ENCODE measurements at regions not wholly inside any gene's neighbourhood (a gene's known extent, or its start where the extent isn't known, plus 50 kb on each side); places are given as distances from the start of the nearest gene placed in this dataset.

GRCh38 chrX:25083661-25084060, 67.9 kb upstream of the ARX start:
- TF ChIP-seq, protein P1, sequence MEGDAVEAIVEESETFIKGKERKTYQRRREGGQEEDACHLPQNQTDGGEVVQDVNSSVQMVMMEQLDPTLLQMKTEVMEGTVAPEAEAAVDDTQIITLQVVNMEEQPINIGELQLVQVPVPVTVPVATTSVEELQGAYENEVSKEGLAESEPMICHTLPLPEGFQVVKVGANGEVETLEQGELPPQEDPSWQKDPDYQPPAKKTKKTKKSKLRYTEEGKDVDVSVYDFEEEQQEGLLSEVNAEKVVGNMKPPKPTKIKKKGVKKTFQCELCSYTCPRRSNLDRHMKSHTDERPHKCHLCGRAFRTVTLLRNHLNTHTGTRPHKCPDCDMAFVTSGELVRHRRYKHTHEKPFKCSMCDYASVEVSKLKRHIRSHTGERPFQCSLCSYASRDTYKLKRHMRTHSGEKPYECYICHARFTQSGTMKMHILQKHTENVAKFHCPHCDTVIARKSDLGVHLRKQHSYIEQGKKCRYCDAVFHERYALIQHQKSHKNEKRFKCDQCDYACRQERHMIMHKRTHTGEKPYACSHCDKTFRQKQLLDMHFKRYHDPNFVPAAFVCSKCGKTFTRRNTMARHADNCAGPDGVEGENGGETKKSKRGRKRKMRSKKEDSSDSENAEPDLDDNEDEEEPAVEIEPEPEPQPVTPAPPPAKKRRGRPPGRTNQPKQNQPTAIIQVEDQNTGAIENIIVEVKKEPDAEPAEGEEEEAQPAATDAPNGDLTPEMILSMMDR (IDR thresholded peaks at IDR 0.05): no peak
- no peak for TF ChIP-seq POLR2A (IDR thresholded peaks at IDR 0.05)
